SU-DHL-6 (cell line): ENCODE measurements at regions not wholly inside any gene's neighbourhood (a gene's known extent, or its start where the extent isn't known, plus 50 kb on each side); places are given as distances from the start of the nearest gene placed in this dataset.

Experiments
- CTCF ChIP-seq: fragments of 200-600 bp; sonication (generic); IDR thresholded peaks from one replicate; pipeline ENCODE4 v1.5.1; 2017; ENCODE audit warnings: antibody characterized with exemption, mild to moderate bottlenecking, low read length, moderate library complexity; ENCODE audit not compliant: insufficient read depth, poor library complexity, severe bottlenecking
- EZH2phosphoT487 ChIP-seq: fragments of 200-600 bp; sonication (generic), shearing (Covaris generic); conservative IDR thresholded peaks from 2 replicates; pipeline ENCODE4 v1.6.1; 2018; ENCODE audit warnings: mild to moderate bottlenecking, antibody characterized with exemption, low read length, moderate library complexity, mixed read lengths

GRCh38 chr6:115618256-115618655 lies 442.4 kb downstream of the FRK start:
- TF ChIP-seq CTCF: no peak
- TF ChIP-seq EZH2phosphoT487: no peak
